H1 (cell line): ENCODE measurements at regions not wholly inside any gene's neighbourhood (a gene's known extent, or its start where the extent isn't known, plus 50 kb on each side); places are given as distances from the start of the nearest gene placed in this dataset.

Source experiments
- RNF2 ChIP-seq: fragments of 200-900, 300-1000 bp; sonication (generic); IDR thresholded peaks from 2 replicates; pipeline ENCODE4 v1.7.1; 2016; ENCODE audit warnings: borderline replicate concordance, low read depth, mild to moderate bottlenecking, antibody characterized with exemption, low read length; ENCODE audit not compliant: poor library complexity, severe bottlenecking; ENCODE audit errors: missing control alignments
- SAP30 ChIP-seq: fragments of 300-600 bp; sonication (generic); IDR thresholded peaks from 2 replicates; pipeline ENCODE4 v1.7.1; 2012; ENCODE audit warnings: low read length, moderate library complexity, mild to moderate bottlenecking, inconsistent platforms; ENCODE audit not compliant: insufficient read depth, insufficient replicate concordance

- no peak for TF ChIP-seq RNF2
- no peak for TF ChIP-seq SAP30
Observed at GRCh38 chr4:29131304-29131703, 1588.9 kb upstream of the PCDH7 start (continued).
